HG02642 (cell line): ENCODE measurements at regions not wholly inside any gene's neighbourhood (a gene's known extent, or its start where the extent isn't known, plus 50 kb on each side); places are given as distances from the start of the nearest gene placed in this dataset.
"Not testable (repeated sequence)": the region's sequence is repeated elsewhere in the genome, so short reads cannot be mapped to it uniquely, and the experiment has no call there.

ENCODE experiments used
- ATAC-seq: cut with Tn5 transposase; IDR thresholded peaks from one replicate; pipeline ENCODE4 v1.9.1; 2021; ENCODE audit warnings: mild to moderate bottlenecking; ENCODE audit not compliant: unreplicated experiment, poor library complexity

- no peak for ATAC-seq
Measured at GRCh38 chr7:138214926-138215325, 138.7 kb downstream of the AKR1D1 start.

GRCh38 chr7:138220321-138220720 is 144.1 kb downstream of the AKR1D1 start:
- ATAC-seq: not testable (repeated sequence)

GRCh38 chr7:138221388-138221787 is 145.1 kb downstream of the AKR1D1 start:
- ATAC-seq: not testable (repeated sequence)

GRCh38 chr7:138223402-138223879 is 147.2 kb downstream of the AKR1D1 start:
- ATAC-seq: no peak

GRCh38 chr7:138226001-138226476 is 149.8 kb downstream of the AKR1D1 start:
- no peak for ATAC-seq

- ATAC-seq: no peak
Measured at GRCh38 chr7:138226745-138227279, 150.6 kb downstream of the AKR1D1 start.

- ATAC-seq: no peak
Measured at GRCh38 chr7:138228119-138228518, 151.9 kb downstream of the AKR1D1 start.

- ATAC-seq: no peak
Measured at GRCh38 chr7:138228769-138229168, 152.5 kb downstream of the AKR1D1 start.

- ATAC-seq: no peak
Measured at GRCh38 chr7:138233189-138233588, 156.9 kb downstream of the AKR1D1 start.

- no peak for ATAC-seq
Measured at GRCh38 chr7:138235207-138235606, 158.9 kb downstream of the AKR1D1 start.

- ATAC-seq: no peak
Measured at GRCh38 chr7:138237995-138238394, 161.7 kb downstream of the AKR1D1 start.

GRCh38 chr7:138238734-138239659 is 162.7 kb downstream of the AKR1D1 start:
- ATAC-seq: no peak

GRCh38 chr7:138243430-138243829 is 167.2 kb downstream of the AKR1D1 start:
- ATAC-seq: no peak

- no peak for ATAC-seq
Measured at GRCh38 chr7:138243836-138244235, 167.6 kb downstream of the AKR1D1 start.

GRCh38 chr7:138244606-138245005 is 168.3 kb downstream of the AKR1D1 start:
- no peak for ATAC-seq

GRCh38 chr7:138245216-138245615 is 169.0 kb downstream of the AKR1D1 start:
- no peak for ATAC-seq

- ATAC-seq: no peak
Measured at GRCh38 chr7:138245682-138246081, 169.4 kb downstream of the AKR1D1 start.

- no peak for ATAC-seq
Measured at GRCh38 chr7:138246428-138246827, 170.2 kb downstream of the AKR1D1 start.

- ATAC-seq: no peak
Measured at GRCh38 chr7:138247081-138247480, 170.8 kb downstream of the AKR1D1 start.

- no peak for ATAC-seq
Measured at GRCh38 chr7:138247568-138248333, 171.5 kb downstream of the AKR1D1 start.

GRCh38 chr7:138248609-138249008 is 172.3 kb downstream of the AKR1D1 start:
- no peak for ATAC-seq
